HG03066 (cell line): ENCODE measurements at regions not wholly inside any gene's neighbourhood (a gene's known extent, or its start where the extent isn't known, plus 50 kb on each side); places are given as distances from the start of the nearest gene placed in this dataset.
"Not testable (repeated sequence)": the region's sequence is repeated elsewhere in the genome, so short reads cannot be mapped to it uniquely, and the experiment has no call there.

Source experiments
- ATAC-seq: cut with Tn5 transposase; IDR thresholded peaks from one replicate; pipeline ENCODE4 v1.9.1; 2021; ENCODE audit warnings: low read depth; ENCODE audit not compliant: unreplicated experiment

DNA sequence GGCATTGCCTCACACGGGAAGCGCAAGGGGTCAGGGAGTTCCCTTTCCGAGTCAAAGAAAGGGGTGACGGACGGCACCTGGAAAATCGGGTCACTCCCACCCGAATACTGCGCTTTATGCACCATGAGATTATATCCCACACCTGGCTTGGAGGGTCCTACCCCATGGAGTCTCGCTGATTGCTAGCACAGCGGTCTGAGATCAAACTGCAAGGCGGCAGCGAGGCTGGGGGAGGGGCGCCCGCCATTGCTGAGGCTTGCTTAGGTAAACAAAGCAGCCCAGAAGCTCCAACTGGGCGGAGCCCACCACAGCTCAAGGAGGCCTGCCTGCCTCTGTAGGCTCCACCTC is 145.1 kb upstream of the BCL6 start:
- not testable (repeated sequence) for ATAC-seq

DNA sequence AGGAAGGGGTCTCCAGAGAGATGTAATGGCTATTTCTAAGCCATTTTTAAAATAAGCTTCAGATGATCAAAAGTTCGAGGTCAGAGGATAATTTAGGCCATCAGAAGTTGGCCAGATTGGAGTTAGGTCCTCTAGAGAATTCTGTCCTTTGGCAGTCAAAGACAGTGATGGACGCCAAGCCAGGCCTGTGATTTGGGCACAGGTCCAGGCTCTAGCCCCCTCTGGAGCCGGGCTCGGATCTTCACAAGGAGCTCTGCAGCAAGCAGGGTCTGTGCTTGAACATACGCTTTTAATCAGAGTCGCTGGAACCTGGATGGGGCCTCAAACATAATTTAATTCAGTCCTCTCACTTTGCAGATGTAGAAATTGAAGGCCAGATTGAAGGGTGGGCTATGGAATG is 151.4 kb upstream of the BCL6 start:
- no peak for ATAC-seq

DNA sequence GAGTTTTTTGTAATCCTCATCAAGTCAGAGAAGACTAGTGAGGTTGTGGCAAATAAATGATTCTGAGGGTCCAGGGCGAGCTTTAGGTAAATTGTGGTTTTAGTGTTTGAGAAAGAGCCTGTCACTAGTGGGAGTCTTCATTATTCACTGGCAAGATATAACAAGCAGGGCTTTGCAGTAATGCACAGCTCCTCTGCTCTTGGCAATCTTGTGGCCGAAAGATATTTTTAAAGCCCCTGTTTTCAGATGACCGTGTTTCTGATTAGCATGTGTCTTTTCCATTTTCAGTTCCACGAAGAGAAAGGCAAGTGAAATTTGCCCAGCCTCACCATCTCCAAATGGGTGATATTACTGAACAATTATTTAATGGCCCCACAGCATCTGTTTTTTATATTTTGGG is 154.0 kb upstream of the BCL6 start:
- ATAC-seq, result no peak

DNA sequence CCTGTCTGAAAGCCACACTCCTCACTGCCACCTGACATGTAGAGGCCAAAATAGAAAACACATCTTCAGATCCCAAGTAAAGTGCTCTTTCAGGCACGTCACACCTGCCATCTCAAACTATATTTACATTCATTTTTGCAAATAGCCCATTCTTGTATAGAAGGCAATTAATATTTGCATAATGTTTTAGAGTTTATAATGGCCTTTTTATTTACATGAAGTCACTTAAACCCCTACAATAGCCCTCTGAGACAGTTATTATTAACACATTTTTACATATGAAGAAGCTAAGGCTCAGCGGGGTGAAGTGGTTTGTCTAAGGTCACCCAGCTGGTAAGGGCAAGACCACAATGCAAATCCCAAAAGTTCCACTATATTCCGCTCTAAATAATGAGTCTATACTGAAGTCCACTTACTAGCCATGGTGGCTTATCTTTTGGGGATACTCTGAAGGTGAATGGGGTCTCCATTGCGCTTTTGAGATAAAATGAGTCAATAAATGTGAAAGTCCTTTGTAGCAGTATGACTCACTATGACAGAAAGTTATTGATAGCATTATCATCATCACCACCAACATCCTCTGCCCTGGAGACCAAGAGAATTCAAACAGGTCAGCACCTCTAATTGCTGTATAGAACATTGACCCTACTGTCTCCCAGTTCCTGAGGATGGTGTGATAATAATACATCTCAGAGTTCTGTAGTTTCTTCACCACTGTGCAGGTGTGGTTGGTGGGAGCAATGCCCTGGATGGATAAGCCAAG is 155.9 kb upstream of the BCL6 start:
- no peak for ATAC-seq

DNA sequence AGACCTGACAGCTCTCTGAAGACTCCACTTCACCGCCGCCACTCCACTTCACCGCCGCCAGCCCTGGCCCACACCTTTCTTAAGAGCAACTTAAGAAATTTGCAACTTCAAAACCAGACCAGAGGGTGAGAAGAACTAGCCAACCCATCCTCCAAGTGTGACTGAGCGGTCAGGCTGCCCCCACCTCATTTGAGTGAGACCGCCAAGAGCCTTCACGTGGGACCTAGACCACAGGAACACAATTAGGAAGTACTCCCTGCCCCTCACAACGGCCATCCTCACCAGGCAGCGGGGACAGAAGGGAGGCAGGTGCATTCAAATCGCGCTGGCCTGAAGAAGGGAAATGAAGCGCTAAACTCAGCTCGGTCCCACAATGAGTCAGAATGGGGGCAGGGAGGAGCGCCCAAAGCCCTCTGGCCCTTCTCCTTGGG is 156.8 kb upstream of the BCL6 start:
- ATAC-seq, result peak; percentile 81

DNA sequence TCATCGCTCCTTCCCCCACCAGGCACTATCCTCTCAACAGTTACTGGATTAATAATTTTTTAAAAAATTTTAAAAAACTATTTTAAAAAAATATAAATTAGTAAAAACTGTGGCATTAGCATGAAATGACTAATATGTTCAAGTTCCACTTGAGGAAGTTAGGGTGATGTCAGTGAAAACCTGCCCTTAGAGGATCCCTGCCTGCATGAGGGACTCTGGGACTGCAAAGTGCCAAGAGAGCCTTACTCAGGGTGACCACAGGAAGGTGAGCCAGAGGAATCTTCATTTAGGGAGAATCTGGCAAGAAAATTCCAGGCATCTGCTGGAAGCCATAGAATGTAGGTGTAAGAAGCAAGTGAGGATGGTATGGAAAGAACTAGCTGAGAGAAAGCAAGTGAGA is 157.7 kb upstream of the BCL6 start:
- ATAC-seq, result no peak

DNA sequence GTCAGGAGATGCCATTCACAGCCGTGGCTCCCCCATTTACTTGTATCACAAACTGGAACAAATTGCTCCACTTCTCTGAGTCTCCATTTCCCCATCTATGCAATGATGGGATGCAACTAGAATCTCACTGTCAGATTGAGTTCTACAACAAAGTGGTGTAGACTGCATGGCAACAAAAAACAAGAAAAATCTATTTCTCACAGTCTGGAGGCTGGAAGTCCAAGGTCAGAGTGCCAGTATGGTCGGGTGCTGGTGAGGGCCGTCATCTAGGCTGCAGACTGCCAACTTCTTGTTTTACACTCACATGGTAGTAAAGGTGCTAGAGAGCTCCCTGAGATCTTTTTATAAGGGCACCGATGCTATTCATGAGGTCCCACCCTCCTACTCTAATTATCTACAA is 158.4 kb upstream of the BCL6 start:
- ATAC-seq, result no peak

DNA sequence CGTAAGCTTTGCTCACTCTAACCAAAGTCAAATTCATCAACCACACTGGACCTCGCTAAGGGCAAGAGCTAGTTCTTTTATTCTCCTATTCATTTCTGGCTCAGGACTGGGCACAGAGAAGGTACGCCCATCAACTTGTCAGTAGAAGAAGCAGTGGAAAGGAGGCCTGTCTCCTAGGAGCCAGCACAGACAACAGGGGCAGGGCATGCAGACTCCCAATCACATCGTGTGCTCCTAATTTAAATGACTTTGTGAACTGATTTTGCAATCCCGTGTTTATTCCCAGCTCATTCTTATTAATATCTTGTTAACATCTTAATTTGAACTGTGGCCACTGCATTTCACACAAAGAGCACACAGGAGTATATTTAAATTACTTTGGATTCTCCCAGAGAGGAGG is 161.1 kb upstream of the BCL6 start:
- ATAC-seq, result no peak

DNA sequence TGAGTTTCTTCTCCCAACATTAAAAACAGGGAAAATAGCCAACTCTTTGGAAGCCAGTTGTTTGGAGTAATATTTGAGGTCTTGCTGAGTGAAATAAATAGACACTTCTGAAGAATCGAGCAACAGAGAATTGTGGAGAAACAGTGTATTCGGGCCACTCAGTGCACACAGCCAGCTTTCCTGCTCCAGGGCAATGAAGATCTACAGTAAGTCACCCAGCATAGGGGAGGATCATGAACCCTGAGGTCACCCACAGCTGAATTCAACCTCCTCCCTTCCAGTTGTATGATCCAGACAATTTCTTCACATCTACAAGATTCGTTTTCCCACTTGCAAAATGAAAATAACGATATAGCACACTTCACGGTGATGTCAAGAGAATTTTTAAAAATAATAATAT is 161.7 kb upstream of the BCL6 start:
- ATAC-seq, result no peak

DNA sequence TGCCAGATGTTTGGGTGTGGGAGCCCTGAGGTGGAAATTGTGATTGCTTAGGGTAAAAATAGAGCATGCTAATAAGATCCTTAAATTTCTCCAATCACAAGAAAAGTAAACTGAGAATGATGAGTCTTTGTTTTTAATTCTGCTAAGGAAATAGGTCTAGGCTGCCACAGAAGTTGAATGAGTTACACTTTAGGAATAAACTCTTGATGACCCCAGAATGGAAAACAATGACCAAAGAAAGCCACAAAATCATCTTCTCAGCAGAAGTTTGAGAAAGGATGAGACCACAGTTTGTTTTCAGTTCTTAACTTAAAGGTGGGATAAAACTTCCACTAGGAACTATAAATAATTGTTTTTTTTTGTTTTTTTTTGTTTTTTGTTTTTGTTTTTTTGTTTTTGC is 164.6 kb upstream of the BCL6 start:
- no peak for ATAC-seq

DNA sequence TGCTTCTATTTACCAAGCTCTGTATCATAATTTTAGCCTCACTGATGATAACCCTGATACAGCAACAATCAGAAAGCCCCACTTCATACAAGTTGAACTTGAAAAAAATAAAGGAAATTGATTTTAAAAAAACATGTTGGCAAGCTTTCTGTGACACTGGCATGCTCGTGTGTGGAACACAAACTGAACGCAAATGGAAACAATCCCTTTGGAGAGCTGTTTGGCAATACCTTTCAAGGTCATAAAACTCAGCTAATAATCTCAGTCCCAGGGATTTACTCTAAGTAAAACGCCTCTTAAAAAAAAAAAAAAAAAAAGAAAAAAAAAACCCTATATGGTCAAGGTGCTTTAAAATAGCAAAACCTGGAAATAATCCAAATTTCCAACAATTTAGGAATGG is 166.7 kb upstream of the BCL6 start:
- ATAC-seq, result no peak

DNA sequence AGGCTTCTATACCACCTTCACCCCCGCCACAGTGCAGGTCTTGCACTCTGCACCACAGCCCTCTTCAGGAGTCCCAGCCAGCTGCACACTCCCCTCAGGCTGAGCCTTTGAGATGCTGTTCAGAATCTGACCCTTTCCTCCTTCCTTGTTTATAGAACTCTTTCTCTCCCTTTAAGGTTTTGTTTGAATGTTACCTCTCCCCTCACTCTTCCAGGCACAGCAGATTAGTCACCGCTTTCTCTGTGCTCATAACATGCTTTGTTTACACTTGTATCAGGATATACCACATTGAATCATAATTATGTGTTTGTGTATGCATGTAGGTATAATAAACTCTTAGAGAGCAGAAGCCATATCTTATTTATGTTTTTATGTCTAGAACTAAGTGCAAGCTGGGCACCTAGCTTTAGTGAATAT is 168.4 kb upstream of the BCL6 start:
- ATAC-seq, result no peak

DNA sequence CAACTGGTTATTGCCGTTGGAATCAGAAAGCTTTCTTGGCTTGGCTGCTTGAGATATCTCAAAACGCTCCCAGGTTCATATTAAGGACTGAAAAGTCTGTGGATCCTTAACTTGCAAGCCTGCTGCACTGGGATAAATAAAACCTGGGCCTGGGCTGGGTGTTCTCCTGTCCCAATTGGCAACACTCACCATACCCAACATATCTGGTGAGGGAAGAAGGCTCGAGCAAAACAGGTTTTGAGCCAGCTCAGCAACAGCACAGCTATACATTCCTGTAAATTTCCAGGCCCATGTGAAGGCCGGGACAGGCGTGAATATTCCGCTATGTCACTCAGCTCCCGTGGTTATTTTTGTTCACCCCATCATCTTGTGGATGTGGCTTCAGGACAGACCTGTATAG is 169.0 kb upstream of the BCL6 start:
- no peak for ATAC-seq

DNA sequence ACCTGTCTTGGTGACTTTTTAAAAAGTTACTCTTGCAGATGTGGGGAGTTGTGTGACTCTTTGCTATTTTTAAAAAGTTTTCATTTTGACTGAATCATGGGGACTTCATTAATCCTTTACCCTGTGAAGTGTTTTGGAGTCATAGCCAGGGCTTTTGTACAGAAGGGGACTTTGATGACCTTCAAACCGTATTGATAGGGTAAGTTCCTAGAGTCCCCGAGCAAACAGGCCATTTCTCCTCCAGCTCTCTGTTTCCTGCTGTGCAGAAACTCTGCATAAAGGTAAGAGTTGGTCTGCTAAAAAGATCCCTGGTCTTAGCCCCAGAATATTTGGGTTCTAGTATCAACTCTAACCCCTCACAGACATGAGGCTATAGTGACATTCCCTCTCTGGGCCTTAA is 170.8 kb upstream of the BCL6 start:
- ATAC-seq, result no peak

DNA sequence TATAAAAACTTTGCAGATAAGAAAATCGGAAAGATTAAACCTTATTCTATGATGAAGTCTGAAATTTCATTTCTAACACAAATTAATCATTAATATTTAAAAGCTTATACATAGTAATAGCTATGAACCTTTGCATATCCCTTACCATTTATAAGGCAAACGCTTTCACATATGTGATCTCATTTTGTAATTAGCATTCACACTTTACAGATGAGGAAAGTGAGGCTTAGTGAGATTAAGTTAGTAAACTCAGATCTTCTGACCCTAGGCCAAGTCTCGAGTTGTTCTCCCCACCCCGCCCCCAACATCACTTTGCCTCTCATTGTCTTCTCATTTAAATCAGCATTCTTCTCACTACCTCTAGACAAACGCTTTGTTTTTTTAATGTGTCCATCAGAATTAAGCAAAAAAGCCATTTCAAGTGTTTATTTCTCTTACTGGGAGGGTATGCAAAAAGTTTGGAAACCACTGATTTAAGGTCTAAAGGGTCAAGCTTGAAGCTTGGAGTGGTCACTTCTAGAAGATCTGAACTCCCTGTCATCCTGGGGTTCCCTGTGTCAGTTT is 172.9 kb upstream of the BCL6 start:
- no peak for ATAC-seq

DNA sequence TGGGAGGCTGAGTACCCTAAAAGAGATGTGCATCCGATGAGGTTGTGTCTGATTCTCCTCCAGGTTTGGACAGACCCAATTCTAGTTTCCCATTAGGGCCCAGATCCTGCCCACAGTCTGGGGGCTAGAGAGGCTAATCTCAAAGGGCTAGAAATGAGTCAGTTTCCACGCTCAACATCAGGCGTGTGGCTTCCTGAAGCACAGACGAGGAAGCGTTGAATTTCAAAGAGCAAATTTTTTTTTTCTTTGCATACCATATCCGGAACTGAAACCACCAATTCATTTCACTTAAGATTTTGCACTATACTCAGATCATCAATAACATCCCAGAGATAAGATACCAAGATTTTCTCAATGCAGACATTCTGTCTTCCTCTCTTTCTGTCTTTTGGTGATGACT is 173.8 kb upstream of the BCL6 start:
- peak; percentile 85 for ATAC-seq

DNA sequence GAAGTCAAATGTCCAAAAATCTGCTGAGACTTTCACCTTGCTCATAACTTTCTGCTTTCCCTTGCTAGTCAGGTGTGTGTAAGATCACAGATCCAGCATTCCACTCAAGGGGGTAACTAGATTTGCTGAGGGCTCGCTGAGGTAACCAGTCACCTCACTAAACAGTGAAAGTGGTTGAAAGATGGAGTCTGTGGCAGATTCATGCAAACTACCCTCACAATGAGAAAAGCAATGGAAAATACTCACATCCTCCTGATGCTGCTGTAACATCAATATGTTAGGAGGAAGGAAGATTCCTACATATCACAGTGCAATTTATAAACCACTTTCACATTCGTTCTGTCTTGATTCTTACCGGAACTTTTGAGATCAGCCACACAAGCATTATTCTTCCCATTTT is 174.3 kb upstream of the BCL6 start:
- ATAC-seq, result peak; percentile 48

DNA sequence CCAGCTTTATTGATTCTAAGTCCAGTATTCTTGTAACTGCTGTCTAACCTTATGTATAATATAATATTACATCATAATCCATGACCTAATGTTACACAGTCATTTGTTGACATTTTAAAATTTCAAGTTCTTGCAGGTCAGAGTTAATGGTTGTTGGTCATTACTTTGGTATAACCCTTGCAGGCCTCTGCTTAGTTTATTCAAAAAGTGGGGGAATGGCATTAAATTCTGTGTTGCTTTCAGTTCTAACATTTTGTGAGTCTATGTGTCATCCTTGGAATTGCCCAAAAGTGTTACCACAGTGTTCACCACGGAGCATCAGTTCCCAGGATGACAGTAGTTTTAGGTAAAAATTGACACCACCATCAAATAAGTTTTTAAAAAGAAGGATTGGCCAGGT is 174.8 kb upstream of the BCL6 start:
- ATAC-seq, result no peak

DNA sequence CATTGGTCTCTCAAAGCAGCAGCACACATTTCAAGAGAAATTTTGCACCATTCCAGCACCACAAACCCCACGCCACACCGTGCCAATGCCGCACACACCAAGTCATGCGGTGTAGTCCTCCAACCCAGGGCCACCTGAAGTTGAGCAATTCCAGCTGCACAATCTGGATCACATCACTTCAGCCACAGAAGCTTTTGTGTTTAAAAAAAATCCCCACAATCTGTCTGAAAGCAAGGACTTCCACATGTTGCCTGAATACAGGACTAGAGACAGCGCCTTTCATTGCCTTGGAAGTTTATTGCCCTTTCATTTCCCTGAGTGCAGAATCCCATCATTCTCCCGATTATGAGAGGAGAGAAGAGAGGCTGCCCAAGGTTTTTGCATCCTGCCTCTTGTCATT is 175.6 kb upstream of the BCL6 start:
- no peak for ATAC-seq

DNA sequence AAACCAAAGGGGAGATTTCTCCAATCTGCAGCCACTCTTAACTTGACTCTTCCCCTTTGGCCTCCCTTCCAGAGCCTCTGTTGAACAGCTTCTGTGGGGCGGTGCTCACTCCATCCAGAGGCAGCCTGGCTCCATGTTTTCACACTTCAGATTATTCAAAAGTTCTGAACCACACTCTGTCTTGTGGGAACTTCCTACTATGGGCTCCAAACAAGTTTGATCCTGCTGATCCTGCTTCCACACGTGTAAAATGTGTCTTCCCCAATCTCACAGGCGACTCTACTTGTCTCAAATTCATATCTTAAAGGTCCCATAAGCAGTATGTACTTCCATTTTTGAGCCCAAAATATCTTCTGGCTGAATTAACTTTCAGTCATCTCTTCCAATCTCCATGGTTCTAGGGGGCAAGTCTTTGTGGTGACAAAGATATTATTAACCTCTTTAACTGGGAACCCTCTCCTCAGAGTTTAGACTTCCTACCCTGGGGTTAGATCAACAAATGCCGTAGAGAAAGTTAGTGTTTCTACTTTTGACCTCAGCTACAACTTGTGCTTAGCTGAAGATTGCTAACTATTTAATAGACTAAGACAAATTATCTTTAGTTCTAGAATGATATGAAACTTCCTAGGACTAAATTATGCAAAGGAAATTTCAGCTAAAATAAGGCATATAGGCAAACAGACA is 176.3 kb upstream of the BCL6 start:
- no peak for ATAC-seq

DNA sequence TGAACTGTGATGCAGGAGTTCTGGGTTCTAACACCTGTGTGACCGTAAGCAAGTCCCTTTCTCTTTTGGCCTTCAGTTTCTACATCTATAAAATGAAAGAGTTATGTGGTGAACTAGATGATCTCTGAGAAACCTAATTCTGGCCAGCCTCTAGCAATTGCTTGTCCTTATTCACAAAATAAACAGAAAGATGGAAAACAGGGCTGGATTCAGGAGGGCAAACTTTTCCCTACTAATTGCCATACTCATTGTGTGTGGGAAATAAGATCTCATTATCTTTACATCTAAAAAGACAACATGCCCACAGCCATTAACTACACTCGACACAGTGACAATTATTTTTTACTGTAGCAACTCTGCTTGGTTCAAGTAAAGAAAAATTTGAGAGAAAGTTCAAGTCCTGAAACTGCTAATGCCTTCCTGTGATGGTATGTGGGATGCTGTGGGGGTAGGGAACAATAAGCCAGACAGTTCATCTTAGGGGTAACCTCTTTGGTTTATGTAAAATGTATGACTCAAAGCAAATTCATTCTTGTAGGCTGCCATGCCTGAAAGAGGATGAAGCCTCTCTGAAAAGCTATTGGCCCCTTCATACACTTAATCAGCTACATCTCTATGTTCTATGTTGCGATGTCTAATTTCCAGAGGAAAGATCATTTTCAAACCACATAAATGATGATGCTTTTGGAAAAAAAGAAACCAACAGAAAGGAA is 177.6 kb upstream of the BCL6 start:
- ATAC-seq, result no peak

DNA sequence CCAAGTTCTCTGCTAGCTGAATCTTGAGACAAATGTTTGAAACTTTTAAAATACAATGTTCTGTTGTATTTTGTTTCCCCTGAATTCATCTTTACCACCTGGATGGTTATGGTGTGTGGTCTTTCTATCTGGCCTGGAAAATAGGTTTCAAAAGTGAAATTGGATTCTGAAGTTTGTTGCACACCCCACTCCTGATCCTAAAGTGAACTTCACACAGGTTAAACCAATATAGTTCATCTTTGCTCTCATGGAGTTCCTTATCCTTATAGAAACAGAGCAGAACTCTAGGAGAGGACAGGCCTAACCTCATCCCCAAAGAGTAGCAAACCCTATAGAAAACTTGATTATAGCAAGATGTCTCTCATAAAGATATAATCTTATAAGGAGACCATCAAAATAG is 179.4 kb upstream of the BCL6 start:
- ATAC-seq, result no peak
